Ectodermal cell (in vitro differentiated cells): ENCODE measurements at regions not wholly inside any gene's neighbourhood (a gene's known extent, or its start where the extent isn't known, plus 50 kb on each side); places are given as distances from the start of the nearest gene placed in this dataset.

ENCODE experiments used
- H3K27ac ChIP-seq: 2 replicates; pipeline ENCODE4 v1.7.0; 2013; ENCODE audit warnings: mild to moderate bottlenecking, low read depth, low read length; ENCODE audit not compliant: insufficient read depth, poor library complexity, severe bottlenecking
- H3K27me3 ChIP-seq: 2 replicates; pipeline ENCODE4 v1.7.0; 2013; ENCODE audit warnings: mild to moderate bottlenecking, low read length; ENCODE audit not compliant: insufficient read depth, control insufficient read depth, poor library complexity, severe bottlenecking
- H3K36me3 ChIP-seq: one replicate; pipeline ENCODE4 v1.7.0; 2013; ENCODE audit warnings: low read length; ENCODE audit not compliant: control insufficient read depth, insufficient read depth
- H3K4me1 ChIP-seq: one replicate; pipeline ENCODE4 v1.7.0; 2013; ENCODE audit warnings: low read length; ENCODE audit not compliant: control insufficient read depth, insufficient read depth
- H3K4me3 ChIP-seq: 2 replicates; pipeline ENCODE4 v1.7.0; 2013; ENCODE audit warnings: low read depth, low read length, control low read depth; ENCODE audit not compliant: insufficient read depth
- H3K9me3 ChIP-seq: 2 replicates; pipeline ENCODE4 v1.7.0; 2013; ENCODE audit warnings: mild to moderate bottlenecking, low read length, moderate library complexity; ENCODE audit not compliant: control insufficient read depth
- WGBS, 2 experiments: methylation state at CpG; one replicate each; pipeline ENCODE4 v1.1.7; 2013; ENCODE audit warnings: missing lambda C conversion rate in 2 of 2; 5-methylcytosine and 5-hydroxymethylcytosine counted together

DNA sequence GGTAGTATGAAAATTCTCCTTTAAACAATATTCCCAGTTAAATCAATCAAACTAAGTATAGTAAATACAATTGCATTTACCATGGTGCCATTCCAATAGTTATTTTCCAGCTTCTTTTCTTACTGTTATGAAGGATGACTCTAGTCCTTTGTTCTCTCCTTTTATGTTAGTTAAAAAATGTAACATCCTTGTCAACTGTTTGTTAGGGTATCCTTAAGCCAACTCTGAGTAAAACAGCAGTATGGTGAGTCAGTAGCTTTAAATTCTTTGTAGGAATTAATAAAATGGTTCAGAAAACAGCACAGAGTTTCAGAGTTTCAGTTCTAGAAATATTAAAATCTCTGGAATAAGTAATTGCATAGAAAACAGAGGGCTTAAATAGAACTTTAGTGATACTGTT lies 384.4 kb downstream of the MTRR start:
- Histone ChIP-seq H3K9me3 (no peaks in the 10 kb centered on the region), H3K4me3 (no peak overlapping the region), H3K4me1 (no peaks in the 10 kb centered on the region), H3K27me3 (no peaks in the 10 kb centered on the region), H3K27ac (no peak overlapping the region), H3K36me3 (no peaks in the 10 kb centered on the region)

- no peaks in the 10 kb centered on the region for H3K27me3 ChIP-seq
- WGBS, 2 experiments = no CpG with 5 or more reads among the region's 2 CpGs
- no peak overlapping the region for H3K27ac ChIP-seq
- no peaks in the 10 kb centered on the region for H3K36me3 ChIP-seq
- H3K4me1 ChIP-seq = no peaks in the 10 kb centered on the region
- H3K9me3 ChIP-seq = no peaks in the 10 kb centered on the region
- H3K4me3 ChIP-seq = no peak overlapping the region
Observed at GRCh38 chr5:8254674-8255073, 385.7 kb downstream of the MTRR start.

GRCh38 chr5:8258801-8259200 lies 389.9 kb downstream of the MTRR start:
- WGBS, 2 experiments = 99 to 100% methylated on average over 3 of the region's 3 CpGs
- Histone ChIP-seq H3K9me3 (no peaks in the 10 kb centered on the region), H3K36me3 (no peaks in the 10 kb centered on the region), H3K27me3 (no peaks in the 10 kb centered on the region), H3K27ac (no peak overlapping the region), H3K4me3 (no peak overlapping the region), H3K4me1 (no peaks in the 10 kb centered on the region)

DNA sequence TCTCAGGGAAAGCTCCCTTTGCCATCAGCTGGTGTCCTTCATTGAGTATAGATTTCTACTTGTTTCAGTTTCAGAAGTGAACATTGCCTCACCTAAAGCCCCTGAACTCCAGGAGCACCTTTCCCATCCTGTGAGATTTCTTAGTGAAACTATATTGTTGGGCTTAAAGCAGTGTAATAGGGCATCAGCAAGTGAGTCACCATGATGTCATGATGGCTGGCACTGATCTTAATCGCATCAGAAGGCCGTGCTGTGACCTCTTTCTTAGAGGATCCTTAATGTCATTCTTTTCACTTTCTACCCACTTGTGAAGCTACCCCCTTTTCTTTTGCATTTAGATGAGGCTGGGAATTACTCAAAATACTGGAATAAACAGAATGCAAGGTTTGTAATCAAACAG lies 401.3 kb downstream of the MTRR start:
- Histone ChIP-seq H3K36me3 (no peaks in the 10 kb centered on the region), H3K9me3 (no peaks in the 10 kb centered on the region), H3K27ac (no peak overlapping the region), H3K27me3 (no peaks in the 10 kb centered on the region), H3K4me1 (no peaks in the 10 kb centered on the region), H3K4me3 (no peak overlapping the region)
- WGBS, 2 experiments = 97 to 100% methylated on average over 2 of the region's 2 CpGs

GRCh38 chr5:8280711-8281363 lies 411.9 kb downstream of the MTRR start:
- Histone ChIP-seq H3K9me3 (no peaks in the 10 kb centered on the region), H3K36me3 (no peaks in the 10 kb centered on the region)

GRCh38 chr5:8288334-8288733 lies 419.4 kb downstream of the MTRR start:
- H3K36me3 ChIP-seq = no peaks in the 10 kb centered on the region
- H3K4me1 ChIP-seq = no peaks in the 10 kb centered on the region
- no peaks in the 10 kb centered on the region for H3K9me3 ChIP-seq
- no peak overlapping the region for H3K4me3 ChIP-seq
- H3K27me3 ChIP-seq = no peaks in the 10 kb centered on the region
- no peak overlapping the region for H3K27ac ChIP-seq

More at GRCh38 chr5:8280711-8281363, 411.9 kb downstream of the MTRR start:
- no peaks in the 10 kb centered on the region for H3K27me3 ChIP-seq
- 62 to 64% methylated on average over 4 of the region's 4 CpGs for WGBS, 2 experiments
- no peak overlapping the region for H3K27ac ChIP-seq
- no peak overlapping the region for H3K4me3 ChIP-seq
- no peaks in the 10 kb centered on the region for H3K4me1 ChIP-seq

GRCh38 chr5:8288897-8289516 lies 420.1 kb downstream of the MTRR start:
- no peaks in the 10 kb centered on the region for H3K9me3 ChIP-seq
- WGBS, 2 experiments = 85 to 91% methylated on average over 6 of the region's 6 CpGs
- no peak overlapping the region for H3K4me3 ChIP-seq
- H3K27ac ChIP-seq = no peak overlapping the region
- no peaks in the 10 kb centered on the region for H3K36me3 ChIP-seq
- no peaks in the 10 kb centered on the region for H3K27me3 ChIP-seq
- no peaks in the 10 kb centered on the region for H3K4me1 ChIP-seq

DNA sequence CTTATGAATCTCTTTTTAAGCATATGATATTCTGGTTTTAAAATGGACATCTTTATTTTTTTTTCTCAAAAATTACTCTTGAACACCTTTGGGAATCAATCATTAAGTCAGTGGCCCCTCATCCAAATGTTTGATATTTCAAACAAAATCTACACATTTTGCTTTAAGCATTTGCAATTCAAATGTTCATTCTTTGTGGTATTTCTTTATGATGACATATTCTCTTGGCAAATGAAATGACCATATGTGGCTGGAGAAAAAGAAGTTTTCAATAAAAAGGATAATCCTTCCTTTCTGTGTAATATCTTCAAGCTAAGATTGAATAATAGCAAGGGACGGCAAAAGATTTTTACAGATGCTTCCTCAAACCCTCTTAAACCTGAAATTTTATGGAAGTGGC lies 420.8 kb downstream of the MTRR start:
- Histone ChIP-seq H3K27ac (no peak overlapping the region), H3K36me3 (no peaks in the 10 kb centered on the region), H3K27me3 (no peaks in the 10 kb centered on the region), H3K9me3 (no peaks in the 10 kb centered on the region), H3K4me1 (no peaks in the 10 kb centered on the region), H3K4me3 (no peak overlapping the region)
- 88% methylated on average over 1 of the region's 1 CpG; no CpG with 5 or more reads in 1 of the 2 experiments for WGBS, 2 experiments

GRCh38 chr5:8290721-8291120 lies 421.8 kb downstream of the MTRR start:
- Histone ChIP-seq H3K9me3 (no peaks in the 10 kb centered on the region), H3K27ac (no peak overlapping the region), H3K36me3 (no peaks in the 10 kb centered on the region), H3K4me1 (no peaks in the 10 kb centered on the region), H3K4me3 (no peak overlapping the region), H3K27me3 (no peaks in the 10 kb centered on the region)
- WGBS, 2 experiments = 100% methylated on average over 1 of the region's 2 CpGs; no CpG with 5 or more reads in 1 of the 2 experiments

- Histone ChIP-seq H3K9me3 (no peaks in the 10 kb centered on the region), H3K4me3 (no peak overlapping the region), H3K36me3 (no peaks in the 10 kb centered on the region), H3K4me1 (no peaks in the 10 kb centered on the region), H3K27me3 (no peaks in the 10 kb centered on the region), H3K27ac (no peak overlapping the region)
- 79 to 98% methylated on average over 1 to 2 of the region's 2 CpGs for WGBS, 2 experiments
Observed at GRCh38 chr5:8291641-8292040, 422.7 kb downstream of the MTRR start.
